ENCODE measurements at regions not wholly inside any gene's neighbourhood (a gene's known extent, or its start where the extent isn't known, plus 50 kb on each side); places are given as distances from the start of the nearest gene placed in this dataset.

DNA sequence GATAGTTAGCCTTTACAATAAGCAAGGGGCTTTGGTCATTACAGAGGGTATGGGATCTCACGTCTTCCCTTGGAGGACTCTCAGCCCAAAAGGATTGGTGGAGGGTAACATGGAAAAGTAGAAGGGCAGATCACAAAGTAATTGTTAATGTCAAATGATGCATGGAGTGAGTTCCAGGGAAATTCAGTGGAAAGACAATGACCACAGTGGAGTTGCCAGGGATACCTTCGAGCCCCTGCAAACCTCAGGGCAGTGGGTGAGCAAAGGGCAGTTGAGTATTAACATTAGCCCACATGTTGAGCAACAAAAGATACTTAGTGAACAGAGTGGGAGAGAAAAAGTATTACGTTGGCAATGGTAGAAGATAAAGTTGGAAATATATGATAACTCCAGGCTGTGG lies 593.4 kb upstream of the NR2F2 start:
- TF ChIP-seq, protein P1, sequence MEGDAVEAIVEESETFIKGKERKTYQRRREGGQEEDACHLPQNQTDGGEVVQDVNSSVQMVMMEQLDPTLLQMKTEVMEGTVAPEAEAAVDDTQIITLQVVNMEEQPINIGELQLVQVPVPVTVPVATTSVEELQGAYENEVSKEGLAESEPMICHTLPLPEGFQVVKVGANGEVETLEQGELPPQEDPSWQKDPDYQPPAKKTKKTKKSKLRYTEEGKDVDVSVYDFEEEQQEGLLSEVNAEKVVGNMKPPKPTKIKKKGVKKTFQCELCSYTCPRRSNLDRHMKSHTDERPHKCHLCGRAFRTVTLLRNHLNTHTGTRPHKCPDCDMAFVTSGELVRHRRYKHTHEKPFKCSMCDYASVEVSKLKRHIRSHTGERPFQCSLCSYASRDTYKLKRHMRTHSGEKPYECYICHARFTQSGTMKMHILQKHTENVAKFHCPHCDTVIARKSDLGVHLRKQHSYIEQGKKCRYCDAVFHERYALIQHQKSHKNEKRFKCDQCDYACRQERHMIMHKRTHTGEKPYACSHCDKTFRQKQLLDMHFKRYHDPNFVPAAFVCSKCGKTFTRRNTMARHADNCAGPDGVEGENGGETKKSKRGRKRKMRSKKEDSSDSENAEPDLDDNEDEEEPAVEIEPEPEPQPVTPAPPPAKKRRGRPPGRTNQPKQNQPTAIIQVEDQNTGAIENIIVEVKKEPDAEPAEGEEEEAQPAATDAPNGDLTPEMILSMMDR (conservative IDR thresholded peaks at IDR 0.05 in 1 of 2, IDR thresholded peaks at IDR 0.05 in 1 of 2; ENCODE audit: extremely low read depth in 1 of 2, insufficient read depth in 1 of 2, low read depth in 1 of 2, low read length in 2 of 2): no peak
- no peak for TF ChIP-seq EZH2 (IDR thresholded peaks at IDR 0.05; ENCODE audit: borderline replicate concordance, low read length)
